ENCODE measurements at regions not wholly inside any gene's neighbourhood (a gene's known extent, or its start where the extent isn't known, plus 50 kb on each side); places are given as distances from the start of the nearest gene placed in this dataset.

DNA sequence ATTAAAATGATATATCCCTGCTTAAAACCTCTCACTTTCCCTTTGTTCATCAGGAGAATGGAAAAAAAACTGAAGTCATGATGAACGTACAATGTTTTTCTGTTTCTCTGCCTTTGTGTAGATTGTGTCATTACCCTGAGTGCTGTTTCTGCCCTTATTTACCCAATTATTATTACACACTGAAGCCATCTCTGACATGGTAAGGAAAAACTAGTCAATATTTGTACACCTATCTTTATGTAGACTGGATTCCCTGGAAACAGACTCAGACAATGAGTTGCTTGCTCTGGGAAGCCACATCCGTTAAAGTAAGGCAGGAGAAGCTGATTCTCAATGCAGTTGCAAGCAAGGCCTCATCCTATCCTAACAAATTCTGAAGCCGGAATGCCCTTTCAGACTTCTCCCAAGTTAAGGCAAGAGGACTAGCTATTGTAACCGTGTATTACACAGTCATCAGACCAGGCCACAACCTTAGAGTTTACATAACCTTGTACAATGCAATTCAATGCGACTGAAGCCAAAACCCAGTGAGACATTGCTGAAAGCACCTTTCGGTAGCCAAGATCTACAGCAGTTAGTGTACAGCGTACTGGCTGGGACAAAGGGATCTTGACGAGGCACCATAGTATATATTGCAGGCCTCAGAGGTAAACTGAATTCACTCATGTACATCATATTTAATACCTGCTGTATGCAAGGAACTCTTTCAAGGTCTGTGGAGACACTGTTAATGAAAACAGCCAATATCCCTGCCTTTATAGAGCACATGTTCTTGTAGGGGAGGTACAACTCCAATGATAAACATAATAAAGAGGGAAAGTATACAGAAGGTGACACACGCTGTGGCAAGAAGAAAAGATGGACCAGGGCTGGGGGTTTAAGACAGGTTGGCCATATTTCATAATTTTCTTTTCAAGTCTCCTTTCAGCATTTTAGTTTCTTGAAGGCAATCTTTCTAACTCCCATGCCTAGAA, 1040.8 kb upstream of the SEMA6D start:
- no peak for FAIRE-seq

- no peak for FAIRE-seq
These were observed 1039.8 kb upstream of the SEMA6D start for GRCh38 chr15:46677491-46677890.

DNA sequence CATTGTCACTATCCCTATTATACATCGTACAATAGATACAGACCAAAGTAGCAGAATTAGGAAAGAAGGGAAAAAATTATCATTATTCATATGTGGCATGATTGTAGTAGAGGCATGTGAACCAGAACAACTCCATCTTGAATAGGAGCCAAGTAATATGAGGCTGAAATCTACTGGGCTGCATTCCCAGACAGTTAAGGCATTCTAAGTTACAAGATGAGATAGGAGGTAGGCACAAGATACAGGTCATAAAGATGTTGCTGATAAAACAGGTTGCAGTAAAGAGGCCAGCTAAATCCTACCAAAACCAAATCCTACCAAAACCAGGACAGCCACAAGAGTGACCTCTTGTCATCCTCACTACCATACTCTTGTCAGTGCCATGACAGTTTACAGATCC, 1035.4 kb upstream of the SEMA6D start:
- FAIRE-seq: no peak

- FAIRE-seq: no peak
These were observed 1034.1 kb upstream of the SEMA6D start for GRCh38 chr15:46682969-46683791.

DNA sequence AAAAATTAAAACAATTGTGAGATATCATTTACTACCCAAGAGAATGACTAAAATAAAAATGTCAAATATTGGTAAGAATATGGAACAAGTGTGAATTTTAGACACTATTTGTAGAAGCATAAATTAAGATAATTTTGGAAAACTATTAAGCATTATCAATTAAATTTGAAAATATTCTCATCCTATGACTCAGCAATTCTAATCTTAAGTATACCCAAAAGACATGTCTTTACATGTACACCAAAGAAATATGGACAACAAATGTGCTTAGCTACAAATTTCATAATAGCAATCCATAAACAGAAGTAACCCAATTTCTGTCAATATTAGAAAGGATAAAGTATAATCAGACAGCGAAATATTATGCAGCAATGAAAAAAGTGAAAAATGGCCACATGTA, 1032.2 kb upstream of the SEMA6D start:
- no peak for FAIRE-seq

- FAIRE-seq: no peak
These were observed 1031.6 kb upstream of the SEMA6D start for GRCh38 chr15:46685681-46686080.

GRCh38 chr15:46696281-46696680, 1021.0 kb upstream of the SEMA6D start:
- no peak for FAIRE-seq

- FAIRE-seq: no peak
These were observed 1016.0 kb upstream of the SEMA6D start for GRCh38 chr15:46701346-46701745.

GRCh38 chr15:46701896-46702295, 1015.4 kb upstream of the SEMA6D start:
- FAIRE-seq: no peak

DNA sequence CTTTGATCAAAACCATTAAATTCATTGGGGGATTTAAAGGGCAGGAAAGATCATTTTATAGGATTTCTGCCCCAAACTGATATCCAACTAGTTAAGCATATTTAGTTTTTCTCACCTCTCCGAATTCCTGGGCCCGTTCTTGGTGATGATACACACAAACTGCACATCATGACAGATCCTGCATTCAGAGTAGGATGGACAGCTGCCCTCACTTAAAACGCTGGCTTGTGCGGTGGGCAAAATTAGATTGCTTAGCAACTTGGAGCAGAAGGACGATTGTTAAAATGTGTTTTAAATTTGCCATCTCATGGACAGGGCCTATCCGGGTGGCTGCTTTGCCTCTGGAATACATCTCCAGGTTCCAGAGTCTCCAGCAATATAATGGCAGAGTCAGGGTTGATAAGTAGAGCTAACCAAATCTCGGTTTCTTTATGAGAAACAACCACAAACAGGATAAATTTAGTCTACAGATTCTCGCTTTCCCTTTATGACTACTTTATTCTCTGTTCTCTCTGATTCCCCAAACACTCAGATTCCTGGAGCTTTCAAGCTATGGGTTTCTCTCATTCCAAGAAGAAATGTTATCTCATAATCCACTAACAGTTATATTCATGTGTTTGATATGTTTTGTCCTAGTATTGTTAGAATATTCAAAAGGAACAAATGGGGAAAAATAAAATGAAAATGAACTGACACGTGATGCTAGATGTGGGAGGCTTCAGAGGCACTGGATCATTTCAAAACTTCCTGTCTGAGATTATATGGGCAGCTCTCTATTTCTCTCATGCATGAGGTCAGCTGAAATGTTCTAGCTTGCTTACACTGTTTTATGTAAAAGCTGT, 1014.1 kb upstream of the SEMA6D start:
- no peak for FAIRE-seq

DNA sequence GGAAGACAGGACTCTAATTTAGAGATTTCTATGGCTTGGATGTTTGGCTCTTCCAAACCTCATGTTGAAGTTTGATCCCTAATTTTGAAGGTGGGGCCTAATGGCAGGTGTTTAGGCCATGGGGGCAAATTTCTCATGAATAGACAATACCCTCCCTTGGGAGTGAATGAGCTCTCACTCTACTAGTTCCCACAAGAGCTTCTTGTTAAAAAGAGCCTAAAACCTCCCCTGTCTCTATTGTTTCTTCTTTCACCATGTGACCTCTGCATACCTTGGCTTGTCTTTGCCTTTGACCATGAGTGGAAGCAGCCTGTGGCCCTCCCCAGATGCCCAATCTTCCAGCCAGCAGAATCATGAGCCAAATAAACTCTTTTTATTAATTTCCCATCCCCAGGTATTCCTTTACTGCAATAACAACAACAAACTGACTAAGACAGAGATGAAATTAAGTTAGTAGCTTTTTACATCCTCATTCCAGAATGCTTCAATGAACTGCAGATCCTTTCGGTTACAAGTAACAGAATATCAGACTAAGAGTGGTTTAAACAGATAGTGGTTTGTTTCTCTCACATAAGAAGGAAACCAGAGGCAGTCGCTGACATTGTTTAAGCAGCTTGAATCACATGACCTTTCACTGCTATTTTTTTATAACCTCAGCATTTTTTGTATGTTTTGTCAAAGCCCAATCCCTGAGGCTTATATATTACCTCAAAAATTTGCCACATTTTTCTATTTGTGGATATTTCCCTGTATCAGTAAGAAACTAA, 1013.3 kb upstream of the SEMA6D start:
- FAIRE-seq: no peak

- FAIRE-seq: no peak
These were observed 1009.9 kb upstream of the SEMA6D start for GRCh38 chr15:46707452-46707851.

DNA sequence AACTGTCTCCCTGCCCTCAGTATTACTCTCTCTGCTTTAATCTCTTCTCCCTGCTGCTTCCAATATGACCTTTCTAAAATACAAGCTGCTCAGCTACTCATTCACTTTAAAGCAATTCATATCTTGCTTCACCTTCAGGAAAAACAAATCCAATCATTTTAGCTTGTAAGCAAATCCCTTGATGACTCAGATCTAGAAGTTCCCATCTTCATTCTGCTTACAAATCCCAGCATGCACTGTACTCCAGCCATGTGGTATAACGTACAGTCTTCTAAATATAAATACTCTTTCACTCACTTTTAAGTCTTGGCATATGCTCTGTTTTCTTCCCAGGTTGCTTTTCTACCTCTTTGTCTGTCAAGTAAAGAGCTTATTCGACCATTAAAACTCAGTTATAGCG, 1009.1 kb upstream of the SEMA6D start:
- FAIRE-seq: no peak

- no peak for FAIRE-seq
These were observed 1007.7 kb upstream of the SEMA6D start for GRCh38 chr15:46709460-46710083.

- no peak for FAIRE-seq
These were observed 1006.8 kb upstream of the SEMA6D start for GRCh38 chr15:46710401-46710960.

DNA sequence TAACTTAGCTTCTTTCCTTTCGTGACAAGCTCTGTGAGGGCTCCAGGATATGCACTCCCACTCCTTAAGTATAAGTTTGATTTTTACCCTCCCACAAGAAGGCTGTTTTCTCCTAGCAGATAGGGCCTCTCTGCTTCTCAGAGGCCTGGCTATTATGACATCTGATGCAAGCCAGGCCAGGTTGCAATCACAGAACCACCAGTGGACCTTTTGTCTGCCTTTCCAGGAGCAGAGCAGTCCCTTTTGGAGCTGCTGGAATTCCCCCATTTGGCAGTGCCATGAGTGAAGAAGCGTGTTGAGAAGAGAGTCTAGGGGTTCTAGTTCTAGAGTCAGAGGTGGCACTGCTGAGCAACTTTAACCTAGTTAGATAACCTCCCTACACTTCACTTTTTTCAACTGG, 1004.3 kb upstream of the SEMA6D start:
- FAIRE-seq: no peak

GRCh38 chr15:46714950-46715349, 1002.4 kb upstream of the SEMA6D start:
- FAIRE-seq: no peak

GRCh38 chr15:46723308-46723707, 994.0 kb upstream of the SEMA6D start:
- no peak for FAIRE-seq

- no peak for FAIRE-seq
These were observed 985.2 kb upstream of the SEMA6D start for GRCh38 chr15:46732060-46732459.

- no peak for FAIRE-seq
These were observed 982.2 kb upstream of the SEMA6D start for GRCh38 chr15:46735115-46735514.

DNA sequence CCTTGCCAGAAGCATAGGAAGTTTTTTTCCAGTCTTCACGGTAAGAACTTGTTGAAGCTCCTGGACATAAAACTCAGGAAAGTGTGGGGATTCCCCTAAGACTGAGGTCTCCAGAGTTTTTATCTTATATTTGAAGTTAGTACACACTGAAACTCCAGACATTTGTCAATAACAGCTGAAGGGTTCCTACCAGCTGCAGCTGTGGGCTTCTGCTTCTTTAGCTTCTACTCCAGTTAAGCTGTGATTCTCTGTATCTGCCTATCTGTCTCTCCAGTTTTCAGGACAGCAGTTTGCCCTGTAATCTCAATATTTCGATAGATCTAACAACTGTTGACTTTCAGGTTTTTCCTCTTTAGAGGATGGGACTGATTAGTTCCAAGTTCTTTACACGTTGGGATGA, 966.0 kb upstream of the SEMA6D start:
- no peak for FAIRE-seq

All from G401.6 (cell line).